Stimulated activated CD4-positive, alpha-beta T cell treated with anti-CD3 and anti-CD28 coated beads, Interleukin-1b, Interleukin-23, amount 100 ng/mL, for 4 hours (primary cell): ENCODE measurements at regions not wholly inside any gene's neighbourhood (a gene's known extent, or its start where the extent isn't known, plus 50 kb on each side); places are given as distances from the start of the nearest gene placed in this dataset.

ENCODE experiments used
- DNase-seq, 2 donors: peaks; one replicate each; pipeline ENCODE4 v3.0.0-alpha.2; 2020; ENCODE audit warnings: low read depth in 2 of 2

DNA sequence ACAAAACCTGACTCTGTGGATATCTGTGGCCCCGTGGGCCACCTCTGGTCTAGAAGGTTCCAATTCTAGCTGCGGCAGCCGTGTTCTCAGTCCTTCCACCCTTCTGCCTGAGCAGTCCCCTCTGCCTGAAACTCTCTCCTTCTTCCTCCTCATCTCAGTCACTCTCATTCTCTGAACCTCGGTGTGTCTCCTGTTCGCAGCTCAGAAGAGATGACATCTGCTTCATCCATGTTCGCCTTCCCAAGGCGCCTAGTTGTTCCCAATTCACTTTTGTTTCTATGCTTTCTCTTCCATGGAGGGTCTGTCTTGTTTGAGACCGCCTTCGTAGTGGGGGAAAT lies 95.5 kb downstream of the CEBPB start:
- DNase-seq: no peak

DNA sequence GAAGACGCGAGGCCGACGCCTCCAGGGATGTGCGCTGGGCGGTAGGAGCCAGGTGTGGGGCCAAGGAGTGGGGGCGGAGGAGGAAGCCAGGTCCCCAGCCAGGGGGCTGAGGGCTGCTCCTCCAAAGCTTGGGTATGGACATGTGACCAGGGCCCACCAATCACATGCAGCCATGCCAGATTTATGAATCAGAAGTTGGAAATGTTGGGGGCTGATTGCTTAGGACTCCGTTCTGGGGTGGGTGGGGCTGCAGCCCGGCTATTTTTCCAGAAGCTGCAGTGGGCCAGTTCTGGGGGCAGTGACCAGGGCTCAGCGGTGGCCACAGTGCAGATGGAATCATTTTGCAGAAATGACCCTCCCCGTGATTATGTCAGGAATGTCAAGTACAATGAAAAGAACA lies 96.0 kb downstream of the CEBPB start:
- DNase-seq: no peak

DNA sequence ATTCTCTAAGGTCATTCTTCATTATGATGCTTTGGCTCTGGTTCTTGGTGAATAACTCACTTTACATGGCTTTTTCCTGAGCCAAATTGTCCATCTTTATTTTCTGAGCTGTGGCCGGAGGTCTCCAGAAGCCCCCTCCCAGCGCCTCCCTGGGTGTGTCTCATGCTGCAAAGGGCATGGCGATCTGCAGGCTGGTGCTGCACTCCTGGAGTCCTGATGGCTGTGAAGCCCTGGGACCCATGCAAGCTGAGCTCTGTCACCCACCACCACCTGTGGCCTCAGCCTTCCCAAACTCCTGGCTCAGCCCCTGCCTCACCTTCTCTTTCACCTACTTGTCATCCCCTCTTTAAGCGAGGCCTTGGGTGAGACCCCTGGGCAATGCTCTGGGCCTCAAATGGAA lies 96.9 kb downstream of the CEBPB start:
- no peak for DNase-seq

DNA sequence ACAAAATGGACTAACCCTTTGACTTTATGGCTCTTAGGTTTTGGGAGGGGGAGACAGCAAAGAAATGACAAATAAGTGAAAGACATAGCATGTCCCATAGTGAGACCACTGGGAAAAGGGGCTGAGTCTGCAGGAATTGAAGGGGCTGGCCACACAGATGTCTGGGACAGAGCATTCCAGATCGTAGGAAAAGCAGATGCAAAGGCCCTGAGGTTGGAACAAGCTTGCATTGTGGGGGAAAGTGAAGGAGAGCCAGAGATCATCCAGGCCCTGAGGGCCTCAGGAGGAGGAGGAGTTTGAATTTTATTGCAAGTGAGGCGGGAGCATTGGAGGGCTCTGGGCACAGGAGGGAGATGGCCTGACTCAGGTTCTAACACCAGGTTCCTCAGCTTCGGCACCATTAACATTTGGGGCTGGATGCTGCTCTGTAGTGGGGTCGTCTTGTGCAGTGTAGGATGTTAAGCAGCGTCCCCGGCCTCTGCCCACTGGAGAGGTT lies 97.5 kb downstream of the CEBPB start:
- no peak for DNase-seq

DNA sequence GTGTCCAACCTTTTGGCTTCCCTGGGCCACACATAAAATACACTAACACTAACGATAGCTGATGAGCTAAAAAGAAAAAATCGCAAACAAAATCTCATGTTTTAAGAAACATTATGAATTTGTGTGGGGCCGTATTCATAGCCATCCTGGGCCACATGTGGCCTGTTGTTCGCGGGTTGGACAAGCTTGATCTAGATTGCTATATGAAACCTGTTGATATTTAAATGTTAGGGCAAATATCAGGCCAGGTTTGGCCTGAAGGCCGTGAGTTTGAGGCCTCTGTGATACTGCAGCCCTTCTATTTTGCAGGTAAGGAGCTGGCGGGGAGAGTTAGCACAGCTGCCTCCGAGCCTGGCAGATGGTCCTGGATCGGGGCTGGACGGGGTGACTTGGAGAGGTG lies 99.0 kb downstream of the CEBPB start:
- DNase-seq: no peak

DNA sequence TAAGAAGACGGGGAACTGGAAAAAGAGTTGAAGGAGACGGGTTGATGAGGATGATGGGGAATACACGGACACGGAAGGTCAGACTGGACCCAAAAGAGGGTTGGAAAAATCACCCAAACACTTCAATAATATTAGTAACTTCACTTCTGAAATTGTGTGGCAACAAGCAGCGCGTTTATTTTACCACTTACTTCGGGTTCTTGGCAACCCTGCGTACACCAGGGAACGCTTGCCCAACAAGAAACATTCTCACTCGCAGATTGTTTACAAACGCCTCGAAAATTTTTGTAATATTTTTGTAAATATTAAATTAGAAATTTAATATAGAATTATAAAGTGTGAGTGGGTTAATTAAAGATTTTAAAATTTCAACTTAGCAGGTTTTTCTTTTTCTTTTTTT lies 99.5 kb downstream of the CEBPB start:
- no peak for DNase-seq

DNA sequence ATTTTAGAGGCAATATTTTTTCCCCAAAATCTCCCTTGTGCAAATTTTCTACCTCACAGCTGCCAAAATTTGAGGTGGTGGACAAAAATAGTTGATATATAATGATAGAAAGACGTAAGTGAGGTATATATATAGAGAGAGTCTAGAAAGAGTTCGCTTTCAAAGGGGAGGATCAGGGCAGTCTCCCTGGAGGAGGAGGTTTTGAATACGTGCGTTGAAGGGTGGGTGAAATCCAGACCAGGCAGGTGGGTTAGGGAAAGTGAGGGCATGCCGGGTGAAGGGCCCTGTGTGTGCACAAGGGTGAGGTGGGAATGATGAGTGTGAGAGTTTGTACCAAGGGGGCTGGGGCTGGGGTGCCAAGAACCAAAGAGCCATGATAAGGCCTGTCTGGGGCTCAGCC lies 100.2 kb downstream of the CEBPB start:
- no peak for DNase-seq

DNA sequence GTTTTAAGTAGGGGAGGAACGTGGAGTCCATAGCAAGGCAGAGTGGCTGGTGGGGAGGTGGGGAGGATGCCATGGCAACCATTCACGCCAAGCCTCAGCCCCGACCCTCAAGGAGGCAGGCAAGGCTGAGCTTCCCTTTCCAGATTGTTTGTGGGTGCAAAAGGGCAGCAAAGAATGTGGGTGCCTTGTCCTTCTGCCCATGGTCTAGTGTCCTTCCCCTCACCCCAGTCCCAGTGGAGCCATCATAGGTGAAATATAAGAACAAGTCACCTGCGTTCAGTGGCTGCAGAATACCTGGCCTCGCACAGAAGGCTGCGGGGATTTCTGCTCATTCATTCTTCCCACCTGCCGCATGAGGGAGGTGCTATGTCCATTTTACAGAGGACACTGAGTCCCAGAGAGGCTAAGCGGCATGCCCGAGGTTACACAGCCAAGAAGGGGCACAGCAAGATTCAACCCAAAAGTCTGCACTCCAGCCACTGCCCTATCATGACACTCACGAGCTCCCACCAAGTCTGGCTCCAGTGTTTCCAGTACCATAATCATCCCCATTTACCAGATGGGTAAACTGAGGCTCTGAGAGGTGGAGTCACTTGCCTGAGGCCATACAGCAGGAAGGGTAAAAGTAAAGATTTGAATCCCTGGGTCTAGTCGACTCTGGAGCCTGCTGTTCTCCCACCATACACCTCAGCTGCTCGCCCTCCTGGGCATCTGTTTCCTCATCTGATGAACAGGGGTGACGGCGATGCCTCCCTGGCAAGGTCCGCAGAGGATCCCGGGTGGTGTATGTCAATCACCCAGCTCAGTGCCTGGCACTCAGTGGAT lies 100.8 kb downstream of the CEBPB start:
- no peak for DNase-seq

DNA sequence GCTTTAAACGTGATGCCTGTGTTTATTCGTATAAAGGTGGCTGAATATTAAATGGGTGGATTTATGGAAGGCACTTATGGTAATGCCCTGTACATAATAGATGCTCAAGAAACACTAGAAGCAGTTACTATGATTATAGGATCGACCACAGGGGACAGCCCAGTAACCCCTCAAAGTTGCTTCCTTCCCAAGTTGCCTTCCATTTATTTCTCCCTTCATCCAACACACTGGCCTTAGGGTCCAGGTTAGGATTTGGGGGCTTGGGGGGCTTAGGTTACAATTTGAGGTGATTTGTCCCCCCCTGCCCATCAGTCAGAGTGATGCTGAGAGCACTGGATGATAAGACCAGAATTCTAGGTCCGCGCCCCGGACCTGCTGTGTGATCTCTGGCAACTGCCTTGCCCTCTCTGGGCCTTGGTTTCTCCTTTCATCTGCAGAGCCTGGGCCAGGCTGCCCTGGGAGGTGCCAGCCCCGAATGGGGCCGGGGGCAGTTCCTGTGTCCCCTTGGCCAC lies 101.5 kb downstream of the CEBPB start:
- no peak for DNase-seq

DNA sequence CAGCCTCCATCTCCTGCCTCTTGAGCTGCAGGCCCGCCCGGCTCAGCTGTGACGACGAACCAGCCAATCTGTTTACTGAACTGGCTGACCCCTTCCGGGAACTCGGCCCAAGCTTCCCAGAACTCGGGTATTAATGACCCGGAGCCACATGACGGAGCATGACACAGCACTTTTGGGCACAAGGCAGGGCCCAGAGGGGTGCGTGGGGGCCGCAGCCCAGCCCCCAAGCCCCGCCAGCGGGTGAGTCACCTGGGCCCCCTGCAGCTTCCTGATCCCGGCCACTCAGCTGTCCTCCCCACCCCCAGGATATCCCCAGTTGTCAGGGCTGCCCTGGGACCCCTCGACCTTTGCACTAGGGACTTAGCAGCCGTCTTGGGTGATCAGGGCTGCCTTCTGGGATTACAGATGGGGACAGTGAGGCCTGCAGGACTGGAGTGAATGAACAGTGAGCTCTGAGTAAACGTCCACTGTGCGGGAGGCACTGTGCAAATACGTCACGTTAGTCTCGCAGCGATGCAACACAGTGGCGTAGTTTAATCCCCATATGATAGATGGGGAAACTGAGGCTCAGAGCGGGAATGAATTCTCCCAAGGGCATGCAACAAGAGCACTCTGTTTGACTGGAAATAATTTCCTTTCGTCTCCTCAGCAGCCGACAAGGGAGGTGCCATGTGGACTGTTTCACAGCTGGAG lies 102.1 kb downstream of the CEBPB start:
- peak; percentile 5 to 29 for DNase-seq

DNA sequence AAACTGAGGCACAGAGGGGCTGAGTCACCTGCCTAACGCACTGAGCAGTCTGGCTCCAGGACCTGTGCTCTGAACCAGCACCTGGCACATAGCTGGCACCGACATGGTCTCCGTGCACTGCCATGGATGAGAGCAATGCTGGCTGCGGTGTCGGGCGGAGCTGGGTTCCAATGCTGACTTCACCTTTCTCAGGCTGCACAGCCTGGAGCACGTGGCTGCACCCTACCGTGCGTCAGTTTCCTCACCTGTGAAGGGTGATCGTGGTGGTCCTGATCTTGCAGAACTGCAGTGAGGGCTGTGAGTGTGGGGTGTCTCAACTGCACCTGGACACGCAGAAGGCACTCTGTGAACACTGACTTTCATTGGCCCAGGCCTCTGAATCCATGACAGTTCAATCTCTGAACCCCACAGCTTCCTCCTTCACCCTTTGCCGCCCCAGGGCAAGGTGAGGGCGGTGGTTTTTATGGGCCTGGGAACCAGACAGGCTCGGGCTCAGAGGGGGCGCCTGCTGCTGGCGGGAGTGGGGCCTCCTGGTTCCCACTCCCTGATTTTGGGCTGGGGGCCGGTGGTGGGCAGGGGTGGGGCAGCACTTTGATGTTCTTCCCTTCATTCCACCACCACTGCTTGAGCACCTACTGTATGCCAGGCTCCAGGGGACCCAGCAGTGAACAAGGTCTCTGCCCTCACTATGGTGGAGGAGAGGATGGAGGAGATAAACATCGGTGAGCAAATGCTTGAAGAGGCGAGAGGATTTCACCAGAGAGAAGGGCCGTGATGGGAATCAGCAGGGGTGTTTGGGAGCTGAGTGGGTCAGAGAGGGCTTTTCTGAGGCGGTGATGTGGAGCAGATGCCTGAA lies 102.9 kb downstream of the CEBPB start:
- no peak for DNase-seq

DNA sequence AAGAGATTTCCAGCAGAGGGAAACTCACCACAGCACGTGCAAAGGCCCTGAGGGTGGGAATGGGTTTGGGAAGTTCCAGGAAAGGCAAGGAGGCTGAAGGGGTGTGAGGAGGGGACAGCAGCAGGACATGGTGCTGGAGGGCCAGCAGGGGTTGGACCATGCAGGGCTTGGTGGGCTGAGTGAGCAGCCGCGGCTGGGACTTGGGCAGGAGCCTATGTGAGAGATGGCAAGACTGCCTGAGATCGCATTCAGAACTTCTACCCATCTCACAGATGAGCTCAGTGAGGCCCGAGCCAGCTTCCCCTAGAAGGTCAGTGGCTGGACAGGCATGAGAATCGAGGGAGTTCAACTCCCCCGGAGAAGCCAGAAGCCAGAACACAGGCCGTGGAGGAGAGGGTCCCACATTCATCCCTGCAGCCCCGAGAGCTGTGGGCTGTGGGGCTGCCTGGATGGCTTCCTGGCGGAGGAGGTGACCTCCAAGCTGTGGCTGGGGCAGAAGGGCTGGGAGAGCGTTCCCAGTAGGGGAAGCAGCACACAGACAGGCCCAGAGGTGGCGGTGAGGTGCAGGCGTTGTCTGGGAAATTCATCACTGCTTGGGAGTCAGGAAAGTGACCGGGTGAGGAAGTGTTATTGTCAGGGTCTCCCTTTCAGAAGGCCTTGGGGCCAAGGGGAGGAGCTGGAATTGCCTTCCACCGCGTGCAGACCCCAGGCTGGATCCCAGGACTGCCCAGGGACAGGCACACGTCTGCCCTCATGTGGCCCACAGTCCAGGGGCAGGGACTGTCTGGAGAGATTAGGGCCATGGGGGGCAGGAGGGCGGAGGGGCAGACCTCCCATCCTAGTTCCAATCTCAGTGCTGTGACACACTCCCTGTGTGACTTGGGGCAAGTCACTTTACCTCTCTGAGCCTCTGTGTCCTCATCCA lies 103.8 kb downstream of the CEBPB start:
- DNase-seq: no peak

DNA sequence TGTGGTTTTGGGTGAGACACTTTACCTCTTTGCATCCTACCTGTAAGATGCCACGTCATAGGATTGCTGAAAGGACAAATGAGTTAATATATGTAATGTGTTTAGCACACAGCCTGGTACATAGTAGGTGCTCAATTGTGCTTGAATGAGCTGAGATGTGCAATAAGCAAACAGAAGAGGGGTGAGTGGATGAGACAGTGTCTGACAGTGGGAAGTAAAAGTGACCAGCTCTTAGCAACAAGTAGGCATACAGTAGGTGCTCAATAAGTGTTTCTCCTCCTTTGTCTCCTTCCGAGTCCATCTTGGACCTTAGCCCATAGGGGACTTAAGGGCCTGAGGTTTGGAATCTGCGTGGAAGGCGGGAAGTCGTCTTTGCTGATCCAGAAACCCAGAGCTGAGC lies 104.7 kb downstream of the CEBPB start:
- no peak for DNase-seq

DNA sequence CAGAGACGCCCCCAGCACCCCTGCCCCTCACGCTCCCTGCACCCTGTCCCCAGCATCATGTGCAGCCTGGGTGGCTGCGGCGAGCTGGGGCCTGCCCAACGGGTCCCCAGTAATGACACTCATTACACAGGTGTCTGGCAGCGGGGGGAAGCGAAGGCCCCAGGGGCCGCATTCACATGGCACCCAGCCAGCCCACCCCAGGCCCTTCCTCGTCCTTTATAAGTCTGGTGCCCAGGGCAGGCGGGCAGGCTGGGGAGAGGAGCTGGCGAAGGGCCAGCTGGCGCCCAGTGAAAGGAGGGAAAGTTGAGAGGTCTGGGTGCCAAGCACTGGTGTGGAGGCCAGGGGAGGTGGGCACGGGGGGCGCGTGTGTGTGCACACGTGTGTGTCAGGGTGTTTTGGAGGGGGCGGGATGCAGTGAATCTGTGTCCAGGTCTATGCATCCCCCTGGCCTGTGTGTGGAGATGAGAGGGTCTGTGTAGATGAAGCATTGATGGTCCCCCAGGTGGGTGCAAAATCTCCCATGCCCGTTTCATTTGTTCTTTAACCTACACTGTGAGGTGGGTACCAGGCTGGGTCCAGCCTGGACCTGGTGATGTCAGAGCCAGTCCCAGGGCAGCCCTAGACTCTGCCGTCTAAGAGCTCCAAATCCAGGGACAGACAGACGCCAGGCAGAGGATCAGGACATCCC lies 105.3 kb downstream of the CEBPB start:
- no peak for DNase-seq

DNA sequence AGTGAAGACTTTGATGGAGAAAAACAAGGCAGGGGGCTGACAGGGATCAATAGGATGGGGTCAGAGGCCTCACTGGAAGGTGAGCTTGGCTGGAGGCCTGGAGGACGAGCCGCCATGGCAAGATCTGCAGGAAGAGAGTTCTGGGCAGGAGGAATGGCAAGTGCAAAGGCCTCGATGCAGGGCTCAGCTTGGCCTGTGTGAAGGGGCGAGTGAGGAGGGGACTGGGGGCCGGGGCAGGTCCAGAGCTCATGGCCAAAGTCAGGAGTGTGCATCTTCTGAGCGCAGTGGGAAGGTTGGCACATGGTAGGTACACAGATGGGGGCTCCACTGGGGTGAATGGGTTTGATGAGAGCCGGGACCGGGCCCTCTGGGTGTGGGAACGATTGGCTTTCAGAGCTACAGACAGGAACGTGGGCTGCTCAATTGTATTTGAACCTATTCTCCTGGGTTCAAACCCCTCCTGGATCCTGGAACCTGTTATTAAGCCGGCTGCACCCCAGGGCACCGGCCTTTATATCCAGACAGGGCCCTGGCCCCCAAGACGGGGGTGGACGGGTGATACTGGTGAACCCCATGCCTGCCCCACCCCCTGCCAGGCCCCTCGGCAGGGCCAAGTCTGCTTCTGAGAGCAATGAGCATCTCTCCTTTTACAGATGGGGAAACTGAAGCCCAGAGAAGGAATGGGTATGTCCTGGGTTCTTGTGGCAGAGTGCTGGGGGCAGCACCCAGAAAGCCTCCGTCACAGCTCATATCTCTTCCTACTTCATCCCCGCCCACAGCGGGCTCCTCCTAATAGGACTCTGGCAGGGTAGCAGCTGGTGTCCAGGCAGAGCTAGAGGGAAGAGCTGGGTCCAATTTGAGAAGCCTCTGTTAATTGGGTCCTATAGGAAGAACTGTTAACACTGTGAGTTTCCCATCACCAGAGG lies 106.1 kb downstream of the CEBPB start:
- DNase-seq: no peak

DNA sequence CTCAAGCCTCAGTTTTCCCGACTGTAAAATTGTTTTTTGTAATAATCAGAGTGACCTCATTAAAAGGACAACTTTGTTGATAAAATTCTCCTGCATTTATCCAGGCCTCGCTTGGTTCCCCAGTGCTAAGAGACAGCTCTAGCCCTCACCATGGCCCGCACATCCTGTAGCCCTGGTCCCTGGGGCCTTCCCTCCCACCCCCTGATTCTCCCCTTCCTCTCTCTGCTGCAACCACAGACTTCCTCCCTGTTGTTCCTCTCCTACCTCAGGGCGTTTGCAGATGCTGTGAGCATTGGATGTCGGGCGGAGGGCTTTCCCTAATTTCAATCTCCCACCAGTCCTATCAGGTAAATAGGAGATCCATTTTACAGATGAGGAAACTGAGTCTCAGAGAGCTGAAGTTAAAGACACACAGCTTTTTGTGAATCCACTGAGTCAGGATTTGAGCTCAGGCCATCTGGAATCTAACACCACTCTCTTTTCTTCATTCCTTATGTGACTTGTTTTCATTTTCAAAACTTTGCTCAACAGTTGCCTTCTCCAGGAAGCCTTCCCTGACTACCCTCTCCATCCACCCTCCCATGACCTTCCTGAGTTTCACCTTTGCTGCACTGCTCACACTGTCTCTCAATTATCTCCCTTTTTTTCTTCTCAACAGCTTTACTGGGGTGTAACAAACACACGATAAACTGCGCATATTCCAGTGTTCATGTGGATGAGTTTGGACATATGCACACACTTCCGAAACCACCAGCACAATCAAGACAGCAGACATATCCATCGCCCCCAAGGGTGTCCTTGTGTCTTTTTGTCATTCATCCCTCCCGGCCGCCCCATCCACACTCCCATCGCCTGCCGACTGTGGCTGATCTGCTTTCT lies 107.1 kb downstream of the CEBPB start:
- DNase-seq: no peak

DNA sequence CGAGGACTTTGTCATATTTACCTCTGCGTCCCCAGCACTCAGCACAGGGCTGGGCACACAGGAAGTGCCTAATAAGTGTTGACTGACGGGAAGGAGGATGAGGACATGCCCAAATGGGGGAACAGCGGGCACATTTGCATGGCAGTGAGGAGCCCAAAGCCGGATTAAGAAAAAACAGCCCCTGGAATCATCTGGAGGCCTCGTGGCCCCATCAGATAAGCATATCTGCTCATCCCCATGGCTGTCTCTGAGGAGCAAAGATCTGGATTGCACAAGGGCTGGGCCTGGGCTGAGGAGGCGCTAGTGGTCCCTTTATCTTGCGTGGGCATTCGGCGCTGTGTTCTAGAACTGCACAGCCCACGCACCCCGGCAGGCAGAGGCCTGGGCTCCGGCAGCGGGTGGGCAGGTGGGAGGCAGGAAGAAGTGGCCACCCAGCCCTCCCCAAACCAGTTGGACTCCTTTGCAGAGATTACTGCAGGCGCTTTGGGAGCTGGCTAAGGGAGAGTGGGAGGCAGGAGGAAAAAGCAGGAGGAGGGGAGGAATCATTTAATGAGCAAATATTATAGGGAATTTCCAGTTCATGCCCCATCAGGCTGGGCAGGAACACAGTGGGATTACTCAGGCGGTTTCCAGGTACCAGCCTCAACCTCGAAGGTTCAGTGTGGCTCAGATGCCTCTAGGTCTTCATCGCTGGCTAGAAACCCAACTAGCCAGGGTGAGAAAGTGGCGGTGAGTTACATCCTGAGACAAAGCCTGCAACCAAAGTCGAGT lies 108.1 kb downstream of the CEBPB start:
- no peak for DNase-seq

DNA sequence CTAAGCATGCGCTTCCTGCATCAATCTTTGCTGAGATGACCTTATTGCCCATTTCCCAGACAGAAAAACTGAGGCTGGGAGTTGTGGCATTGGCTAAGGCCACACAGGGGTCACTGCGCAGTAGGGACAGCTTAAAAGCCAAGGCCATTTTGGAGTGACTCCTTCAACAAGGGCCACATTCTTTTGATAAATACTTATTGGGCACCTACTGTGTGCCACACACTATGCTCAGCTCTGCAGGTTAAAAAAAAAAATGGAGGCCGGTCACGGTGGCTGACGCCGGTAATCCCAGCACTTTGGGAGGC lies 108.6 kb downstream of the CEBPB start:
- no peak for DNase-seq
